Activated CD4-positive, alpha-beta T cell treated with anti-CD3 and anti-CD28 coated beads for 48 hours (primary cell): ENCODE measurements at regions not wholly inside any gene's neighbourhood (a gene's known extent, or its start where the extent isn't known, plus 50 kb on each side); places are given as distances from the start of the nearest gene placed in this dataset.

ENCODE experiments used
- DNase-seq: peaks from one replicate; pipeline ENCODE4 v3.0.0-alpha.2; 2020

GRCh38 chr20:60132162-60132826 is 174.1 kb downstream of the CDH26 start:
- no peak for DNase-seq

- no peak for DNase-seq
These were observed 174.8 kb downstream of the CDH26 start for GRCh38 chr20:60132827-60133670.

DNA sequence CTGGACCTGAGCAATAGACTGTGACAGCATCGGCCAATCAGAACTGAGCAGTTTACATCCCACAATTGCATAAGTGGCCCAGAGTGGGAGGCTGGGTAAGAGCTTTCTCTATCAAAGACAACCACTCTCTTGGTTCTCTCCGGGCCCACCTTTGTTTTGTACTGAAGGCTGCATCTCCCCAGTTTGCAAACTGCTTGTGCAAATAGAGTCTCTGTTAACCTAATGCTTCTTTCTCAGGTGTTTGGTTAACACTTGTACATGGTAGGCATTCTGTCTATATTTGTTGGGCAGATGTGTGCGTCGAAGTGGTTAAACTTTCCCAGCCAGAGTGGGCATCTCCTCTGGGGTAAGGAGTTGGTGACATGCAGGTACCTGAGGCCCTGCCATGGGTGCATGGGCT is 177.1 kb downstream of the CDH26 start:
- DNase-seq: no peak

DNA sequence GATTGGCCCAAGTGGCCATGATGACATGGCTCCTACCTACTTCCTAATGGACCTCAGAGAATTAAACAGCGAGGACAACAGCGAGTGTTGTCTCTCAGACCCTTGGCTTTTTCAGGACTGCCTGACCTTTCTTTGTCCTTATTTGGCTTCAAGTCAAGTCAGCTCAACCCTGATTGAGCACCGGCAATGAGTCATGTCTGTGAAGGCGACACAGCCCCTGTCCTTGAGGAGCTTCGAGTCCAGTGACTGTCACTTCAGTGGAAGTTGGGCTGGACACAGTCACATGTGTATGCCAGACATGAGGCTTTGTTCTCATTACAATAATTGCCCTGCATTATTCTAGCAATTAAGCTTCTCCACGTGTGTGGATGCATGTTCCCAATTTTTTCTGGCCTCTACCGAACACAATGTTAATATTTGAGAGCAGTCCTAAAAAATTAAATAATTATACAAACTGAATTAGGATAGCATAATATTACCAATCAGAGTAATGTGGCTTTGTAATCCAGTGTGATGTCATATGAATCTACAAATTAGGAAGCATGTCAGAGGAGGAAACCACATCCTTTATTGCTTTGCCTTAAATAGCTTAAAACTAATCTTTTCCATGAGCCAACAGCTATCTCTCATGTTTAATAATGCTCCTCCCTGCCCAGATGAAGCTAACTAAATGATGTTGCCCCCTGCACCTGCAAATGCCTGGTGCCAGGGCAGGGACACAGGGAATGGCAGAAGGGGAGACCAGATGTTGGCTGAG is 178.6 kb downstream of the CDH26 start:
- DNase-seq: no peak

GRCh38 chr20:60137657-60138245 is 179.5 kb downstream of the CDH26 start:
- peak; percentile 67 for DNase-seq

- peak; percentile 74 for DNase-seq
These were observed 180.3 kb downstream of the CDH26 start for GRCh38 chr20:60138256-60139220.

GRCh38 chr20:60139663-60140446 is 181.6 kb downstream of the CDH26 start:
- DNase-seq: no peak

DNA sequence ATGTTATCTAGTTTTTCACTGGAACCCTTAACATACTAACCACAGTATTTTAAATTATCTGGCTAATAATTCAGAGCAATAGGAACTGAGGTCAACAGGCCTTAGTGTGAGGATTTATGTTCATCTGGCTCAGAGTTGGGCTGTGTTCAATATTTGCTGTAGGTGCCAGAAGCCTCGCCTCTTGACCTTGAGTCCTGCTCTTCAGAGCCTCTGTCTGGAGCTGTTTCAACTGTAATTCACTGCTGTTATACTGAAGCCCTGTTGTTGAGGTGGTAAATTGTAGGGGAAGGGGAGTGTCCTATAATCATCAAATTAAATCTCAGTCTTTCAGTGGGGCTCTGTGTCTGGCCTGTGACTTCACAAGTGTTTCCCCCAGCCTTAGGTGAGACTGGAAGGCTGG is 184.4 kb downstream of the CDH26 start:
- no peak for DNase-seq

GRCh38 chr20:60143261-60143842 is 185.1 kb downstream of the CDH26 start:
- no peak for DNase-seq

- DNase-seq: no peak
These were observed 186.2 kb downstream of the CDH26 start for GRCh38 chr20:60144404-60144803.

GRCh38 chr20:60144974-60145527 is 186.8 kb downstream of the CDH26 start:
- DNase-seq: no peak

DNA sequence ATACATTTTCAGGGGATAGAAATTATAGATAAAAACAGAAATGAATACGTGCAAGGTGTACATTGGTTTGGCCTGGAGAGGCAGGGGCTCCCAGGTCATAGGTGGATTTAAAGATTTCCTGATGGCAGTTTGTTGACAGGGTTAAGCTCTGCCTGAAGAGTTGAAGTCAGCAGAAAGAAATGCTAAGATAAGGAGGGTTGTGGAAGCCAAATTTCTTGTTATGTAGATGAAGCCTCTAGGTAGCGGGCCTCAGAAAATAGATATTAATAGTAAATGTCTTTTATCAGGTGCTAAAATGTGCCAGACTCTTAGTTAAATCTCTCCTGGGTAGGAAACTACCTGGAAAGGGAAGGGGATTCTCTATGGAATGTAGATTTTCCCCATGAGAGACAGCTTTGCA is 188.8 kb downstream of the CDH26 start:
- DNase-seq: no peak

DNA sequence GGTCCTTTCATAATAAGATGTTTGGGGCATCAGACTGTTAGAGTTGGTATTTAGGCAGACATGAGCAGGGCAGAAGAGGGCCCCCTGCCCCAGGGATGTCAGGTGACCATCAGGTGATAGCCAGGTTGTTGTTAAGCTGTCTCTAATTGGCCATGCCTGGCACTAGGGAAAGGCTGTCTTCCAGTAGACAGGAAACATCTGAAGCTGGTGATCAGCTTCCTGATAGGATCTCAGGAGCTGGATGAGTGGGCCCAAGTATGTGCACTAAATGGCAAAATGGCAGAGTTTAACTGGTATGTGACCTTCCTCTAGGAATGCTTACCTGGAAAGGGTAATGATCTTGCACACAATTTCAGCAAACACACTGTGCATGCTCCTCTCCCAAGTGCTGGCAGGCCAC is 190.7 kb downstream of the CDH26 start:
- DNase-seq: no peak

- DNase-seq: no peak
These were observed 194.6 kb downstream of the CDH26 start for GRCh38 chr20:60152792-60153191.

DNA sequence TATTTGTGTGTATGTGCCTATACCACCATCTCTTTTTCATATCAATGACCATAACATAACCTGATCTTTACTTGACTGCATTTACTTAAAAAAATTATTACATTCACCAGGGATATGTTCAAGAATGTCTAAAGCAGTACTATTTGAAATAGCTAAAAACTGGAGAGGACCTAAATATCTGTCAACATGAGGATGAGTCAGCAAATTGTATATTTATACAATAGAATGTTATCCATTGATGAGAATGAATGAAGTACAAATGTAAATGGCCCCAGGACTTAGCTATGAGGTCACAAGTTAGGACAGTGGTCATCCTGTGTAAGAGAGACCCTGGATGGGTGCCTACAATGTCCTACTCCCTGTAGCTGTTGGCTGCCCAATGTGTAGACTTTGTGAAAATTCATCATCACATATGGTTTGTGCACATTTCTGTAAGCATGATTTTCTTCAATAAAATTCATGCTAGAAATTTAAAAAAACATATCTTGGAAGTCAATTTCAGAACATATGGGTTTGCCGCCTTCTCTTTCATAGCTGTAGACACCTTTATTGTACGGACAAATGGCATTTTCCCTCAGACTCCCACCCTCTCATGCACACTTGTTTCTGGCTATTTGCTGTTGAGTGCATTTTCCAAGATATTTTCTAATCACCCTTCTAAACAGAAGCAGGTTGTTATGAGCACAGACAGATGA is 202.4 kb downstream of the CDH26 start:
- DNase-seq: no peak

DNA sequence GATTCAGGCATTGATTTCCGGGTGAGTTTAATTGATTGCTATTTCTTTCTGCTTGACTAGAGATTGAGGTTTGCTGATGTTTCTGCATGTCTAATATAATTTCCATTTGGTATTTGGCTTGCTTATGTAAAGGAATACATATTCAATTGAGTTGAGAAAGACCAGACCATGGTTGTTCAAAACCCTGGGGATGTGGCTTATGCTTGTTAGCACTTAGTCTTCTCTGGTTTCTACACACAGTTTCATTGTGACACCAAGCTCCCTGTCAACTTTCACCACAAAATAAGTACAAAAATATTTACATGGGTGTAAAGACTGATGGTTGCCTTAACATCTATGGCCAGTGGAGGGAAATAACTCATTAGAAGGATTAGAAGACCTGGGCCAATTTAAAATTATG is 209.6 kb downstream of the CDH26 start:
- DNase-seq: no peak

DNA sequence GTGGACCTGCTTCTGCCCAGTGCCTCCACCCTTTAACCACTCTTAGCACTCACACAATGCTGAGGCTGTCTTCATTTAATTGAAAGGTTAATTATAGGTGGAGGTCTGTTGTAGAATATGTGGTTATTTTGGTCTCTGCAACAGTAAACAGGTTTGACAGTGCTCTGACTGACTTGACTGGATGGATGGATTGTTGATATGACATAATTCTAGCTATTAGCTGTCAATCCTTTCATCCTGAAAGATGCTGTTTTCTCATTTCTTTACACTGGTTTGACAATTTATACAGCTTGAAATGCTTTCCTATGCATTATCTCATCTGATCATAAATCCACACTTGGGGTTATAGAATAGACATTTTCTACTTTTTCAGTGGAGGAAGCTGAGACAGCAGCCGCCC is 210.7 kb downstream of the CDH26 start:
- DNase-seq: no peak

DNA sequence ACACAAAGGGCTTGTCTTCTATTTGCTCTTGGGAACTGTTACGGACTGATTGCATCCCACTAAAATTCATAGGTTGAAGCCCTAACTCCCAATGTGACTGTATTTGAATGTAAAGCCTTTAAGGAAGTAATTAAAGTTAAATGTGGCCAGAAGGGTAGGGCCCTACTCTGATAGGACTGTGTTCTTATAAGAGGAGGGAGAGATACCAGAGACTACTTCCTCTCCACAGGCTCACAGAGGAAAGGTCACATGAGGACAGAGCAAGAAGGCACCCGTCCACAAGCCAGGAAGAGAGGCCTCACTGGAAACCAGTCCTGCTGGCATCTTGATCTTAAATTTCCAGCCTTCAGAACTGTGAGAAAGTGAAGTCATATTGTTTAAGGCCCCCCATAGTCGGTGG is 211.9 kb downstream of the CDH26 start:
- no peak for DNase-seq

- DNase-seq: no peak
These were observed 213.1 kb downstream of the CDH26 start for GRCh38 chr20:60171313-60171712.

DNA sequence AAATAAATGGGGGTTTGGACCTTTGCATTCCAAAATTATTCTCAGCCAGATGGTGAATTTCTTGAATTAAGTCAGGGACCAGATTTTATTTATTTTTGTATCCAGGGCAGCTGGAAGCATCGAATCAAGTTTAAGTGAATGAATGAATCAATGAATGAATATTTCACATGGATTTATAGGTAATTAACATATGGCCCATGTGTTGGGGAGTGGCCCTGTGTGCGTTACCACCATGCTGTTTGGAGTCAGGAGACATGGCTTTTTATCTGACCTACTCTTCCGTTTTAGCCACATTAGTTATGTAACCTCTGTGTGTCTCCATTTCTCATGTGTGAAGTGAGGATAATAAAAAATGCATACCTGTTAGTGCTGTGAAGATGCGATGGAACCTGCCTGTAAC is 213.5 kb downstream of the CDH26 start:
- DNase-seq: no peak
